BLaER1 treated with 17β-estradiol and CSF1 and Interleukin-3, amounts not matched to agents 10 nM and 100 nM (cell line): ENCODE measurements at regions not wholly inside any gene's neighbourhood (a gene's known extent, or its start where the extent isn't known, plus 50 kb on each side); places are given as distances from the start of the nearest gene placed in this dataset.

Experiments
- H3K27ac ChIP-seq, 11 experiments: shearing (Covaris generic); formaldehyde crosslinking; 2 replicates each; pipeline ENCODE4 v1.8.1; 2022
- H3K27me3 ChIP-seq, 11 experiments: shearing (Covaris generic); formaldehyde crosslinking; 2 replicates each; pipeline ENCODE4 v1.8.1; 2022
- H3K36me3 ChIP-seq, 11 experiments: shearing (Covaris generic); formaldehyde crosslinking; 2 replicates each; pipeline ENCODE4 v1.8.1; 2022
- H3K4me1 ChIP-seq, 10 experiments: shearing (Covaris generic); formaldehyde crosslinking; 2 replicates each; pipeline ENCODE4 v1.8.1; 2022
- H3K4me2 ChIP-seq, 11 experiments: shearing (Covaris generic); formaldehyde crosslinking; 2 replicates each; pipeline ENCODE4 v1.8.1; 2022
- H3K4me3 ChIP-seq, 10 experiments: shearing (Covaris generic); formaldehyde crosslinking; 2 replicates each; pipeline ENCODE4 v1.8.1; 2022
- H3K9ac ChIP-seq, 11 experiments: shearing (Covaris generic); formaldehyde crosslinking; 2 replicates each; pipeline ENCODE4 v1.8.1; 2022
- H3K9me3 ChIP-seq, 11 experiments: shearing (Covaris generic); formaldehyde crosslinking; replicated peaks in 1 of 11; 2 replicates each; pipeline ENCODE4 v1.8.1; 2022
- H4K20me1 ChIP-seq, 11 experiments: shearing (Covaris generic); formaldehyde crosslinking; 2 replicates each; pipeline ENCODE4 v1.8.1; 2022
- Cebpa-rat ChIP-seq, 11 experiments: shearing (Covaris generic); IDR thresholded peaks; 2 replicates each; pipeline ENCODE4 v1.8.1; 2022

DNA sequence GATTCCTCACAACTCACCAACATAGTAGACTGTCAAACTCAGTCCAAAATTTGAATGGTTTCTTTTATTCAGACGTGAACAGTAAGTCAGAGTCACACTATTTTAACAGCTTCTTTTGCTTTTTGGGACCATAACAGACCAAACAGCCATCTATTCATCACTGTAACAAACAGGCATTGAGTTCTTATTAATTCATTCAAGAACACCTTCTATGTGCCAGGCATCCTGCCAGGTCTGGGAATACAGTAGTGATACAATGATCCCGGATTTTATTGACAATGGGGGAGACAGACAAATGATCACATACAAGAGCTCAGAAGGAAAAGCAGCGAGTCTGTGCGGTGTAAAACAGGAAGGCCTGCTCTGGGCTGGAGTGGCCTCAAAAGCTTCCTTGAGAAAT is 153.3 kb upstream of the ERCC6L2 start:
- Histone ChIP-seq H3K9ac (no peak overlapping the region), H3K27ac (no peak overlapping the region)

DNA sequence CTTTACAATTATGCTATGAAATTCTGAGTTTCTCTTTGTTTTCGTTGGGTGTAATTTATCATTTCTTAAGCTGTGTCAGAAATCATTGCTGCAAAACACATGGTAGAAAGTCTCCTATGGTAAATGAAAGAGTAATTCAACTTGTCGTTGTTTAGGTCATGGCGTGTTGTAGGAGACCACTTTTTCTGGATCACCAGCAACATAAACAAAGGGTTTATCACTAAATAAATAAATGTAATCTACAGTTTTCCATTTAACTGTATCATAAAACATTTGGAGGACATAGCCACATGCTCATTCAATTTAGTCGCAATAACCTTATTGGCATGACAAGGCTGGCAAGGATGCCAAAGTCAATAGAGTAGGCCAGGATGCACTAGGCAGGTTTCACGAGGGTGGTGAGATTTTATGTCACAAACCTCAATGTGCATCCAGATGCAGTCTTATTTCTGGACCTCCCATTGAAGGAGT is 154.4 kb upstream of the ERCC6L2 start:
- Histone ChIP-seq H3K9ac (no peak overlapping the region), H3K27me3 (no peaks in the 10 kb centered on the region), H3K36me3 (peaks cover 0 to 3% (median 0%) of the 10 kb centered on the region in 11 experiments; a peak in 1 of 22 replicates), H3K9me3 (peaks cover 27 to 44% (median 34%) of the 10 kb centered on the region in 11 experiments), H3K4me1 (peaks cover 14 to 28% (median 21%) of the 10 kb centered on the region in 10 experiments), H3K4me3 (no peak overlapping the region), H3K27ac (no peak overlapping the region), H4K20me1 (no peaks in the 10 kb centered on the region), H3K4me2 (no peak overlapping the region)
- TF ChIP-seq Cebpa-rat (IDR thresholded peaks at IDR 0.05): no peak

More for the DNA sequence above, 153.3 kb upstream of the ERCC6L2 start:
- Histone ChIP-seq H3K36me3 (no peaks in the 10 kb centered on the region), H3K4me2 (no peak overlapping the region), H3K27me3 (no peaks in the 10 kb centered on the region), H3K4me1 (peaks cover 14 to 32% (median 21%) of the 10 kb centered on the region in 10 experiments), H3K9me3 (peaks cover 19 to 36% (median 23%) of the 10 kb centered on the region in 11 experiments), H4K20me1 (no peaks in the 10 kb centered on the region), H3K4me3 (no peak overlapping the region)
- no peak for TF ChIP-seq Cebpa-rat (IDR thresholded peaks at IDR 0.05)

DNA sequence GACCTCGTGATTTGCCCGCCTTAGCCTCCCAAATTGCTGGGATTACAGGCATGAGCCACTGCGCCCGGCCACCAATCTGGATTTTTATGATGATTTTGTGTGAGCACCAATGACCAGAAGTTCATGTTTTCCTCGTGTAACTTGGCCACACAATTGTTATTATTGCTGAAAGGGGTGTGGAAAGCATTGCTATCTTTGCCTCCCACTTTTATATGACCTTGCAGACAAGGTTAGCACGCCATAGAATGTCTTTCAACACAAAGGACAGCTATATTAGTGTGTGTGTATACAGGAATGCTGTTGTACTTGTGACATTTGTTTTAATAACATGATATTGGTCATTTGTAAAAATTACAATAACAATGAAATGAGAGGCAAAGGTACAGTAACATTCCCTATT is 155.0 kb upstream of the ERCC6L2 start:
- H3K4me1 ChIP-seq: peaks cover 14 to 26% (median 18%) of the 10 kb centered on the region in 10 experiments
- H3K9ac ChIP-seq: no peak overlapping the region
- H4K20me1 ChIP-seq: no peaks in the 10 kb centered on the region
- no peaks in the 10 kb centered on the region for H3K27me3 ChIP-seq
- H3K36me3 ChIP-seq: peaks cover 0 to 3% (median 0%) of the 10 kb centered on the region in 11 experiments; a peak in 1 of 22 replicates
- no peak for TF ChIP-seq Cebpa-rat (IDR thresholded peaks at IDR 0.05)
- peaks cover 28 to 44% (median 40%) of the 10 kb centered on the region in 11 experiments for H3K9me3 ChIP-seq
- no peak overlapping the region for H3K4me2 ChIP-seq
- no peak overlapping the region for H3K27ac ChIP-seq
- no peak overlapping the region for H3K4me3 ChIP-seq

DNA sequence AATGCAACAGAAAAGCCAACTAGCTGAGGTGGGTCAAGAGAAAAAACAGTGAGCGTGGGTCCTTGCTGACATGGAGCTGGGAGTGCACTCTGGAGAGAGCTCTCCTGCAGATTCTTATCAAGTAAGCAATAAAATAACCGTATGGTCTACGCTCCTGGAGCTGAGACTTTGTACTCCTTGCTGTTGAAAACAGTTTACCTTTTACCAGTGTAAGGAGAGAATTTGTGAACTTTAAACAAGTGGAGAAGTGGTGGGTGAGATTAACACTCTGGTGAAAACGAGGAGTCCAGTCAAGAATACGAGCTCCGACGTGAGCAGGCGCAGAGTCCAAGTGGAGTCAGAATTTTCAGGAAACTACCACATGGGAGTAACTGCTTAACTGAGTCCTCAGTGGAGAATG is 156.1 kb upstream of the ERCC6L2 start:
- peaks cover 38 to 51% (median 48%) of the 10 kb centered on the region in 11 experiments for H3K9me3 ChIP-seq
- H3K4me3 ChIP-seq: no peak overlapping the region
- H3K27ac ChIP-seq: no peak overlapping the region
- H3K9ac ChIP-seq: no peak overlapping the region
- H3K4me2 ChIP-seq: no peak overlapping the region
- peaks cover 0 to 3% (median 0%) of the 10 kb centered on the region in 11 experiments; a peak in 1 of 22 replicates for H3K36me3 ChIP-seq
- H3K27me3 ChIP-seq: no peaks in the 10 kb centered on the region
- no peak for TF ChIP-seq Cebpa-rat (IDR thresholded peaks at IDR 0.05)
- peaks cover 4 to 15% (median 7%) of the 10 kb centered on the region in 10 experiments; a peak in 19 of 20 replicates for H3K4me1 ChIP-seq
- H4K20me1 ChIP-seq: no peaks in the 10 kb centered on the region

DNA sequence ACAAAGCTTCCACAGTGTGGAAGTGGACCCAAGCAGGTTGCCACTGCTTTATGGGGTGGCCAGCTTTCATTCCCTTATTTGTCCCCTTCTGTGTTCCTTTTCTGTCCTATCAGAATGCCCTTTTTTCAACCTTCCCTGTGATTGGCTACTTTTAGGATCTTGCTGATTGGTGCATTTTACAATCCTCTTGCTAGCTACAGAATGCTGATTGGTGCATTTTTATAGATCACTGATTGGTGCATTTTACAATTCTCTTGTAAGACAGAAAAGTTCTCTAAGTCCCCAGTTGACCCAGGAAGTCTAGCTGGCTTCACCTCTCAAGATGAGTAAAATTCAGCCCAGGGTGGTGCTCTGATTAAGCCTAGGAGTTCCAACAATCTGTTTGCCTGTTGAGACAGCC is 157.2 kb upstream of the ERCC6L2 start:
- peaks cover 0 to 4% (median 0%) of the 10 kb centered on the region in 10 experiments; a peak in 1 of 20 replicates for H3K4me1 ChIP-seq
- H3K4me3 ChIP-seq: no peak overlapping the region
- no peaks in the 10 kb centered on the region for H3K27me3 ChIP-seq
- peaks cover 0 to 3% (median 0%) of the 10 kb centered on the region in 11 experiments; a peak in 1 of 22 replicates for H3K36me3 ChIP-seq
- no peak for TF ChIP-seq Cebpa-rat (IDR thresholded peaks at IDR 0.05)
- H3K27ac ChIP-seq: no peak overlapping the region
- H4K20me1 ChIP-seq: no peaks in the 10 kb centered on the region
- no peak overlapping the region for H3K4me2 ChIP-seq
- no peak overlapping the region for H3K9ac ChIP-seq
- peaks cover 45 to 62% (median 57%) of the 10 kb centered on the region in 11 experiments for H3K9me3 ChIP-seq

DNA sequence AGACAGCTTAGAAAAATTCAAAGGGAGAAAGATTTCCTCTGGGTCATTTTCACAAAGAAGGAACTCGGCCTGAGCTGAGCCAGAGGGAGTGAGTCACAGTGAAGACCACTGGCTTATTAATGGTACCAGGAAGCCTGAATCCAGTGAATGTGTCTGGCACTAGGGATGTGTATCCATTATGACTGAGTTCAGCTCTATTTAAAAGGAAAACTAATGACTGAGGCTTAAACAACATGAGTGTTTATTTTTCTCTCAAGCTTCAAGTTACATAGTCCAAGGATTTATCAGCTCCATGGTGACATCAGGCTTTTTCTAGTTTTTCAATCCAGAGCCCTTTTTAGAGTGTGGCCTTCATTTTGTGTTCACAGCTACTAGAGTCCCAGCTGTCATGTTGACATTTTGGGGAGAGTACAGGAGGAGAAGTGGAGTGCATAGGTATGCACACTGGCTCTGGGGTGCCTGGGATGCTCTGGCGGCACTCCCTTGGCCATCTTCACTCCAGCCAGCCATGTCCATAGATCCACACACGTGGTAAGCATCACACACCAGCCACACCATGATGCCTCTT is 159.5 kb upstream of the ERCC6L2 start:
- Histone ChIP-seq H3K9ac (no peak overlapping the region), H3K27ac (no peak overlapping the region), H3K9me3 (peaks cover 45 to 70% (median 68%) of the 10 kb centered on the region in 11 experiments), H4K20me1 (peaks cover 0 to 5% (median 0%) of the 10 kb centered on the region in 11 experiments; a peak in 1 of 22 replicates), H3K27me3 (no peaks in the 10 kb centered on the region), H3K4me3 (no peak overlapping the region), H3K4me1 (peaks cover under 1 to 10% (median 8%) of the 10 kb centered on the region in 10 experiments; a peak in 17 of 20 replicates), H3K36me3 (peaks cover 0 to 3% (median 0%) of the 10 kb centered on the region in 11 experiments; a peak in 1 of 22 replicates), H3K4me2 (no peak overlapping the region)
- TF ChIP-seq Cebpa-rat (IDR thresholded peaks at IDR 0.05): no peak

DNA sequence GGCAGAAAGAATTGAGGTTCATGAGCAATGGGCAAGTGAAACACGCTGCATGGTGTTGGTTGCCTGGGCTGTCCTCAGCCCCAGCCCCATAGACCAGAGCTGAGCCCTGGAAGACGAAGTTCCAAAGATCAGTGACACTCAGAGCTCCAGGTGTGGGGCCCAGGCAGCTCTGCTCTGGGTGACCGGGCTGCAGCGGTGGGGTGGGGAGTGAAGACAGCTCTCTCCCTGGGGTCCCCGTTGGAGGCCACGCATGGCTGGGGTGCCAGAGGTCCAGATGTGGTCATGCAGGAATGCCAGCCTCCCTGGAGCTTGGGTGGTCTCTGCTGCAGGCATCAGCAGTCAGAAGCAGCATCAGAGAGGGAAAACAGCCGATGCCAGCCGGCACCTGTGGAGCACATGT is 165.0 kb upstream of the ERCC6L2 start:
- no peak overlapping the region for H3K27ac ChIP-seq
- H3K27me3 ChIP-seq: no peaks in the 10 kb centered on the region
- TF ChIP-seq Cebpa-rat (IDR thresholded peaks at IDR 0.05): no peak
- no peak overlapping the region for H3K9ac ChIP-seq
- 0 out of 22 replicates have a peak, but pooled peaks cover 0 to 2% (median 0%) of the 10 kb centered on the region in 11 experiments for H3K36me3 ChIP-seq
- peaks cover 4 to 20% (median 17%) of the 10 kb centered on the region in 10 experiments; a peak in 17 of 20 replicates for H3K4me1 ChIP-seq
- H3K4me3 ChIP-seq: no peak overlapping the region
- H3K9me3 ChIP-seq: peaks cover 16 to 32% (median 28%) of the 10 kb centered on the region in 11 experiments
- peak overlapping the region in 10 of 11 experiments; percentile 17 to 93 (median 64); a peak in 19 of 22 replicates for H3K4me2 ChIP-seq
- H4K20me1 ChIP-seq: peaks cover 0 to 10% (median 0%) of the 10 kb centered on the region in 11 experiments; a peak in 4 of 22 replicates

DNA sequence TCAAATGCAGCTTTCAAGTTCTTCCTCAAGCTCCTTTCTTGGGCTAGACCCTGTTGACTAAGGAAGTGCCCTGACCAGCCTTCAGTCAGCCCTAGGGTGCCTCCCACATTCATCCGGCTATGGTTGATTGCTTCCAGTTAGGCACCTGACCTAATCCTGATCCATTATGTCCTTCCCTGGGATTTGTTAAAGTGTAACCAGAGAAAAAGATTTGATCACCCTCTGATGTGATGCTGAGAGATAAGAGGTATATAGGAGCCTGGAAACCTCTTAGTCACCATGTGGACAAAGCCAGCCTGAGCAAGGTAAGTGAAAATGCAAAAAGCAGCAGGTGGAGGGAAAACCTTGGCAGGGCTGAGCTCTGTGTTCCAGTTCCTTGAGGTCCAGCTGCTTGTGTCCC is 178.8 kb upstream of the ERCC6L2 start:
- no peaks in the 10 kb centered on the region for H3K27me3 ChIP-seq
- H3K27ac ChIP-seq: no peak overlapping the region
- no peaks in the 10 kb centered on the region for H3K36me3 ChIP-seq
- no peak overlapping the region for H3K9ac ChIP-seq
- no peak overlapping the region for H3K4me3 ChIP-seq
- no peaks in the 10 kb centered on the region for H3K4me1 ChIP-seq
- H4K20me1 ChIP-seq: no peaks in the 10 kb centered on the region
- no peak for TF ChIP-seq Cebpa-rat (IDR thresholded peaks at IDR 0.05)
- peaks cover 10 to 27% (median 18%) of the 10 kb centered on the region in 11 experiments; a peak in 18 of 22 replicates for H3K9me3 ChIP-seq
- H3K4me2 ChIP-seq: no peak overlapping the region

DNA sequence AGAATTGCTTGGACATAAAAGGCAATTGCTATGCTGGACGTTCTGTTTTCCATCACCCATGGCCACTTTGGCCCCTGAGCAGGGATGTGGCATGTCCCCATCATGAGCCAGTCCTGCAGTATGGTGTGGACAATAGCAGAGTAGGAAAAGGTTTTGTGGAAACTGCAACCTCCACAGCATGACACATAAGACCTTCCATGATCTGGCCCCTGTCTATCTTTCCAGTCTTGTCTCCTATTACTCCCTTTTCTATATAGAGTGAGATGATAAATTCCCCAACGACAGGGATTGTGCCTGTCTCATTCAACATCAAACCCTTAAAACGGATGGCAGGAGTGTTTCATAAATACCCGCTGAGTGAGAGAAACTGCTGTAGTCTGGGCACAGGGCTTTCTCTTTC is 174.7 kb upstream of the PTCH1 start:
- TF ChIP-seq Cebpa-rat (IDR thresholded peaks at IDR 0.05): no peak
- Histone ChIP-seq H3K4me1 (peaks cover 0 to 10% (median 0%) of the 10 kb centered on the region in 10 experiments; a peak in 5 of 20 replicates), H3K27ac (no peak overlapping the region)

More for the DNA sequence above, 174.7 kb upstream of the PTCH1 start:
- peaks cover 0 to 18% (median 9%) of the 10 kb centered on the region in 11 experiments; a peak in 11 of 22 replicates for H3K9me3 ChIP-seq
- no peak overlapping the region for H3K4me2 ChIP-seq
- no peaks in the 10 kb centered on the region for H3K27me3 ChIP-seq
- no peaks in the 10 kb centered on the region for H3K36me3 ChIP-seq
- H3K9ac ChIP-seq: no peak overlapping the region
- H3K4me3 ChIP-seq: no peak overlapping the region
- no peaks in the 10 kb centered on the region for H4K20me1 ChIP-seq
